GM18505 (cell line): ENCODE measurements at regions not wholly inside any gene's neighbourhood (a gene's known extent, or its start where the extent isn't known, plus 50 kb on each side); places are given as distances from the start of the nearest gene placed in this dataset.
A peak's percentile ranks its signal among the peaks of the same experiment; 100 is the strongest.

Experiments
- ATAC-seq: cut with Tn5 transposase; IDR thresholded peaks from one replicate; pipeline ENCODE4 v1.9.1; 2021; ENCODE audit not compliant: unreplicated experiment
- POLR2A ChIP-seq: IDR thresholded peaks from 4 replicates; pipeline ENCODE4 v1.6.1; 2011; ENCODE audit warnings: borderline replicate concordance; ENCODE audit not compliant: insufficient read depth, insufficient read length; ENCODE audit errors: extremely low read depth

DNA sequence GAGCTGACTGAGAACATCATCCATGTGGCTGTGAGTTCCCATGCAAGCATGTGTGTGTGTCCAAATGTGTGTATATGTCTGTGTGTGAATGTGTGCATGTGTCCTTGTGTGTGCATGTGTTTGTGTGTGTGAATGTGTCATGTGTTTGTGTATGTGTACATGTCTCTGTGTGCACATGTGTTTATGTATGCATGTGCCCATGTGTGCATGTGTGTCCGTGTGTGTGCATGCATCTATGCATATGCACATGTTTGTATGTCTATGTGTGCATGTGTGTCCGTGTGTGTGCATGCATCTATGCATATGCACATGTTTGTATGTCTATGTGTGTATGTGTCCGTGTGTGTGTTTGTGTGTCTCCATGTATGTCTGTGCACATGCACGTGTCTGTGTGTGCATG lies 99.7 kb downstream of the LBH start:
- ATAC-seq, result no peak
- no peak for TF ChIP-seq POLR2A

DNA sequence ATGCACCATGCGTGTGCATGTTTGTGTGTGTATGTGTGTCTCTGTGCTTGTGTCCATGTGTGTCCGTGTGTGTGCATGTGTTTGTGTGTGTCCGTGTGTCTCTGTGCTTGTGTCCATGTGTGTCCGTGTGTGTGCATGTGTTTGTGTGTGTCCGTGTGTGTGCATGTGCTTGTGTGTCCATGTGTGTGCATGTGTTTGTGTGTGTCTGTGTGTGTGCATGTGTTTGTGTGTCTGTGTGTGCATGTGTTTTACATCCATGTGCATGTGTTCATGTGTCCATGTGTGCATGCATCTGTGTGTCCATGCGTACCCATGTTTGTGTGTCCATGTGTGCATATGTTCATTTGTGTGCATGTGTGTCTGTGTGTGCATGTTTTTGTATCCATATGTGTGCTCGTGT lies 100.5 kb downstream of the LBH start:
- no peak for ATAC-seq
- no peak for TF ChIP-seq POLR2A

DNA sequence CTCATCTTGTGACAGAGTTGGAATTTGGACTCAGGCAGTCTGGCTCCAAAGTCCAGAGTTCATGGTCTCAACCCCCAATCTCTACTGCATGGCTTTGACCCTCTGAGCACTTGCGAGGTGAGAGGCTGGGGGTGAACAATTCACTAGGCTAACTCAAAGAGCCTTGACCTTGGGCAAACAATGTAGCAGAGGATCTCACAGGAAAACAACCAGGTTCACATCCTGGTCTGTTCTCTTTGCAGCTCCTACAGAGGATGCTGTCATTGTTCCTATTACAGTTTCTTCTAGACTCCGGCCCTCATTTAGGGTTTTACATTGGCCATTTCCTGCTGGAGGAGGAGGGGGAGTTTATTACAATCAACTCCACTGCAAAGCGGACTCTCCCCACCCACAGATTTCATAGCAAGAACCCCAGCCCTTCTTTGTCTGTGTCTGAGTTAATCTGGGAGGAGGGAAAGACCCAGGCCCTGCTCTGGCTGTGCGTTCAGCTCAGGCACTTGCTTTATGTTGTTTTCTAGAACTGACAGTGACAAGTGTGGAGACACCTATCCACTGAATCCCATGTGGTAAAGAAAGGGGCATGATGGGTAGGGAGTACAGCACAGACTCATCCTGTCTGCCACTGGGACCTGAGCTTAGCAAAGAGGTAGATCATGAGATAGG lies 101.6 kb downstream of the LBH start:
- TF ChIP-seq POLR2A, result no peak
- no peak for ATAC-seq

DNA sequence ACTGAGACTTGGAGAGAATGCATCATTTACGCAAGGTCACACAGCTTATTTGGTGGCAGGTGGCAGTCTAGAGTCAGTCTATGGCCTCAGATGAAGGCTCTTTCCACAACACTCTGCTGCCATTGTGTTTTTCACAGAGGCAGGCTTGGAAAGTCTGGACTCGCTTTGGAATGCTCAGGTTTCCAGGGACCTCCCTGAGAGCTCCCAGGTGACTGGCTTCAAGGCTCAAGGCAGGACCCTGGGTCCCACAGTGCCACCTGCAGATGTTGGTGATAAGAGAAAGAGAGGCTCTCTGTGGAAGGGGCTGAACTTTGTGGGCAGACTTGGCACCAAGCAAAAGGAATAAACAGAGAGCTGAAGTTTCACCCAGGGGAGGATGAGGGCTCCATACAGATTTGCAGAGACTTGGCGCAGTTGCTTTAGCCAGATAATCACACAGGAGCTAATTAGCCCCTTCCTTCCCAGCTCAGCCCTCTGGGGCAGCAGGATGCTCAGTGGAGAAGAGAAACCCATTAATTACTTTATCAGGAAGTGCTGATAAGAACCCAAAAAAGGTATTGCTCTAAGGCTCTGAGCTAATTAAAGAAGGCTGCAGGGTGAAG lies 103.5 kb downstream of the LBH start:
- no peak for ATAC-seq
- TF ChIP-seq POLR2A, result no peak

DNA sequence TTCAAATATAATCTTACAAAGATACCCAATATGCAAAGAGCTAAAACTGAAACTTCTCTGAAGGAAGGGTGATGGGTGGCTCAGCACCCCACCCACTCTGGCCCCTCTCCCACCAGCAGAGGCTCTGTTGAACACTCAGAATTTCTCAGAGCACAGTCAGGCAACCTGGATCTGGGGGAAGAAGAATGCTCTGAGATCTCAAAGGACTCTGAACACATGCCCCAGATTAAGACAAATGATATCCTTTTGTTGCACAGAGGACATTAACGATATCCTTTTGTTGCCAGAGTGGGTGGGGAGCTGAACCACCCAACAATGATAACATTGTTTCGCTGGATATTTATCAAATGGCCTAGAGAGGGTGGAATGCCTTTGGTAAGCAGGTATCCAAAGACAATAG lies 104.8 kb downstream of the LBH start:
- no peak for ATAC-seq
- no peak for TF ChIP-seq POLR2A

DNA sequence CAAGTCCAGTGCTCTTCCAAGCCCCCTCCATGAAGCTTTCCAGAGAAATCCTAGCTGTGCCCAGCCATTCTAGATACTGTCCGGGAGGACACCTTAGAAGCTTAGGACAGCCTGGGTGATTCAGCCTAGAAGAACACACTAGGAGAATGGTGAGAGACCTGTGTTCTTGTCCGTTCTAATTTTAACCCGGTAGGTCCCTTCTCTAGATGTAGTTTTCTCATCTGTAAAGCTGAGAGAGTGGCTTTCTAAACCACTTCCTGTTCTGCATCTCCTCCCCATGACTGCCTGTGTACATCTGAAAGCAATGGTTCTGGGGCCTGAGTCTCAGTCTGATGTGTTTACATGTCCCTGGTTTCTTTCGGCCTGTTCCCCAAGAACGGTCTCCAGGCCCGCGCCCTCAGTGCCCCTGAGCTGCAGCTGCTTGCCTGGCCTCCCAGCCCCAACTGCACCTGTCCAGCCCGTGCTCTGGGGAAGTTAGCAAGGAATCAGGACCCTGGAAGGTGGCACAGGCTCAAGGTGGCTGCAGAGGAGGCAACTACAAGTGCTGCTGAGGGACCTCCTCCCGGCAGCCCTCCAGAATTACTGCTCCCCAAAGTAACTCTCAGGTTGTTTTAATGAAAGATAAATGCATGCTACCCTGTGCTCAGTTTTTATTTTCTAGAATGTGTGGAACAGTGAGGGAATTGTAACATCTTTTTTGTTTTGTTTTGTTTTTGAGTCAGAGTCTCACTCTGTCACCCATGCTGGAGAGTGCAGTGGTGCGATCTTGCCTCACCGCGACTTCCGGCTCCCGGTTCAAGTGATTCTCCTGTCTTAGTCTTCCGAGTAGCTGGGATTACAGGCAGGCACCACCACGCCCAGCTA lies 105.9 kb downstream of the LBH start:
- peak; percentile 47 for TF ChIP-seq POLR2A
- ATAC-seq, result peak; percentile 73

DNA sequence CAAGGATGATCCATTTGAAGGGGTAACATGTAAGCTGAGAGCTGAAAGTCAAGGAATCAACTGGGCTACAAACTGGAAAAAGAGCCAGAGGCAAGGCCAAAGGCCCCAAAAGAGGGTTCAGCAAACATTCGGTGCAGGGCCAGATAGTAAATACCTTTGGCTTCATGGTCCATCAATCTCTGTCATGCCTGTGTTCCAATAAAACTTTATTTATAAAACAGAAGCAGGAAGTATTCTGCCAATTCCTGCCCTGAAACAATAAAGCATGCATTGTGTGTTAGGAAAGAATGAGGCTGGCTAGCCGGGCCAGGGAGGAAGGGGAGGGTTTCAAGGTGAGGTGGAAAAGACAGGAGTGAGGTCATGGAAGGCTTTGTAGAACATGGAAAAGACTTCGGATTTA lies 107.1 kb downstream of the LBH start:
- TF ChIP-seq POLR2A, result no peak
- no peak for ATAC-seq

DNA sequence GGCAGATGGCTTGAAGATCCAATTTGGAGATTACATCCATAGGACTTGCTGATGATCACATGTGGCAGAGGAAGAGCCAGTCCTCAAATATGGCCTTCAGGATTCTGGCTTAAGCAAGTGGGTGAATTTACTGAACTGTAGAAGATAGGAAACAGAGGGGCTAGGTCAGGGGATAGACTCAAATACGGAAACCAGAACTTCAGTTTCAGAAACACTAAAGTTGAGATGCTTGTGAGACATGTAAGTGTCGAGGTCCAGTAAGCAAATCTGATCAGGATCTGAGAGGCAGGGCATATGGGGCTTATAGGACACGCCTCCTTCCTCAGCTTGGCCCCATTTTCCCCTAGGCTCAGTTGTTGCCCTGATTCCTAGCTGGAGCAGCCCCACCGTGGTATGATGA lies 107.7 kb downstream of the LBH start:
- ATAC-seq, result no peak
- no peak for TF ChIP-seq POLR2A

DNA sequence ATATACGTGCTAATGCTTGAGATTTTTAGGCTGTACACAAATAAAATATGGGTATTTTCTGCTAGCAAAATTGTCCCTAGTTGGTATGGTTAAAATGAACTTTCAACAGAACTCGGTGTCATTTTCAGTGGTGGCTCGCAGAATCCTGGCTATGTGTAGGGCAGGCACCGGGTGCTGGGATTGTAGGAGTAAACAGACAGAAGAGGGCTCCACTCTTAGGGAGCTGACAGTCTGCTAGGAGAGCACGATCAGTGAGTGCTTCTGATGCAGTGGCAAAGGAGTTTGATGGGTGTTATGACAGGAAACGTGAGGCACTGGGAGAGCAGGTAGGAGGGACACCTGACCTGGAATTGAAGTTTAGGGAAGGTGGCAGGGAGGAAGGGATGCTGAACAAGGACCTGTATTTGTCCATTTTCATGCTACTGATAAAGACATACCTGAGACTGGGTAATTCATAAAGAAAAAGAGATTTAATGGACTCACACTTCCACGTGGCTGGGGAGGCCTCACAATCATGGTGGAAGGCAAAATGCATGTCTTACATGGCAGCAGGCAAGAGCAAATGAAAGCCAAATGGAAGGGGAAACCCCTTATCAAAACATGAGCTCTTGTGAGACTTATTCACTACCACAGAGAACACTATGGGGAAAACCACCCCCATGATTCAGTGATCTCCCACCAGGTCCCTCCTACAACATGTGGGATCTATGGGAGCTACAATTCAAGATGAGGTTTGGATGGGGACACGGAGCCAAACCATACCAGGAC lies 105.4 kb upstream of the LCLAT1 start:
- no peak for ATAC-seq
- TF ChIP-seq POLR2A, result no peak

DNA sequence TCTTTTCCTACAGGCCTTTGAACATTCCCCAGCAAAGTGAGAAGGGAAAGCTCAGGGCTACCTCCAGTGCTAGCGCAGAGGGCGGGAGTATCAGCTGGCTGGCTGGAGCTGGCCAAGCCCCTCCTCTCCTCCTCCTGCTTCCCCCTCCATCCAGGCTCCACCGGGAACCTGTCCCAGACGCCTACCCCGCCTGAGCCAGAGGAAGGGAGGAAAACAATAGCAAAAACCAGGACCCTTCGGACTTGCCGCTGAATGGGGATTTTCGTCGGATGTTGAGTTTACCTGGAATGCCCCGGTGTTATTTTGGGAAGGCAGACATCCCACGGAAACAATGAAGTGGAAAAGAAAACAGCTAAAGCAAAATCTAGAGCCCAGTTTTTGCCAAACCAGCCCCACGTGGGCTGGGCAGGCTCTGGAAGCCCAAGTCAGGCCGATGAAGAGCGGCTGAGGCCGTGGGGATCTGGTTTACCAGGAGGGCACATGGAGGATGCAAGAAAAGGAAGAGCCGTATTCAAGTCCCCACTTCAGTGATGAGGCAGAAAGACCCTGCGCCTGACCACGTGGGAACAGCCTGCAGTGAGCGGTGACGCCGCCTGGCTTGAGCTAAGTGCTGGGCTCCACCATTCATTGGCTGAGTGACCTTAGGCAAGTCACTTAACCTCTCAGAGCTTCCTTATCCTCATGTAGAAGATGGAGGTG lies 100.4 kb upstream of the LCLAT1 start:
- no peak for TF ChIP-seq POLR2A
- ATAC-seq, result no peak

DNA sequence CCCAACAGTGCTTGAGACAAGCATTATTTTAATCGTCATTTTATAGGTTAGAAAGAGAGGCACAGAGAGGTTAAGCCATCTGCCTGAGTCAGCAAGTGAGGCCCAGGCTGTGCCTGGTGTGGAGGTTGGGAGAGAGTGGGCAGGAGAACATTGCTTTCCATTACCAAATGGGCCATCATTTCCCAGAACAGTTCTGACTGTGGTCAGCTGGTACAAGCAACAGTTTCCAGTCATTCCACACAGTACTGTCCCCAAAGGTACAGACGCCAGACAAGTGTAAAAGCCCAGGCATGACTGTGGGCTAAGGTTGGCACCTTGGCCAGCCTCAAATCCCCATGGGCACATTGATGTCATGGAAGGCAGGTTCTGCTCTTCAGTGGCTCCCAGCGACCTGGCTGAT lies 98.2 kb upstream of the LCLAT1 start:
- no peak for ATAC-seq
- no peak for TF ChIP-seq POLR2A

DNA sequence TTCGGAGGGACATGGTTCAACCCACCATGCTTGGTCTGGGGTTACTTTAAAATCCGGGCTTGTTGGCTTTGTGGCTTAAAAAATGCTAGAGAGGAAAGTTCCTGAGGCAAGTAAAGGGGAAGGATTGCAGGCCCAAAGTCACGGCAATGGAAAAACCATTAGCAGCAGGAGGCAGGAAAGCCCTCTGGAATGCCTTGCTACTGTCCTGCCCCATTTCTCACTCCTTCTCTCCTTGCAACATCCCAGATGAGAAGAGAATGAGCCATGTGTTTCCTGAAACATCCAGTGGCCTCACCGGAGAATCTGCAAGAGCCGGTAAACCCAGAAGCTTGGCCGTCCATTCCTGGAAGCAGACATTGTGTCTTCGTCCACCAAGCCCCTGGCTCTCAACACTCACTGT lies 97.4 kb upstream of the LCLAT1 start:
- TF ChIP-seq POLR2A, result no peak
- ATAC-seq, result no peak

DNA sequence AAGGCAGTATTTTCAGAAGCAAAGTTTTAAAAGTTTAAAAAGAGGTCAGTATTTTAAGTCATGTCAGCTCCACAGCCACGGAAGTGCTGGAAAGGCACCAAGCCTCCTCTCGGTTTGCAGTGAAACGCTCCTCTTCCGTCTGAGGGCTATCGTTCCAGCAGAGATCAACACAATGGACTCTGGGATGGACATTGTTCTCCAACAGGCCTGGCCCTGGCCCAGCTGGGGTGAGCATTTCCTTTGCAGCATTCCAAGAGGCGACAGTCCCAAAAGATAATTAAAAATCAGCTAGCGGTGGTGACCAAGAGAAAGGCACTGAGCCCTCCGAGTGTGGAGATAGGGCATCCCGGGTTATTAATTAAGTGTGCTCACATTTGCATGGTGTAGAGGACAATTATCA lies 95.9 kb upstream of the LCLAT1 start:
- no peak for TF ChIP-seq POLR2A
- ATAC-seq, result no peak
